ENCODE measurements at regions not wholly inside any gene's neighbourhood (a gene's known extent, or its start where the extent isn't known, plus 50 kb on each side); places are given as distances from the start of the nearest gene placed in this dataset.
"Not testable (repeated sequence)": the region's sequence is repeated elsewhere in the genome, so short reads cannot be mapped to it uniquely, and the experiment has no call there.

DNA sequence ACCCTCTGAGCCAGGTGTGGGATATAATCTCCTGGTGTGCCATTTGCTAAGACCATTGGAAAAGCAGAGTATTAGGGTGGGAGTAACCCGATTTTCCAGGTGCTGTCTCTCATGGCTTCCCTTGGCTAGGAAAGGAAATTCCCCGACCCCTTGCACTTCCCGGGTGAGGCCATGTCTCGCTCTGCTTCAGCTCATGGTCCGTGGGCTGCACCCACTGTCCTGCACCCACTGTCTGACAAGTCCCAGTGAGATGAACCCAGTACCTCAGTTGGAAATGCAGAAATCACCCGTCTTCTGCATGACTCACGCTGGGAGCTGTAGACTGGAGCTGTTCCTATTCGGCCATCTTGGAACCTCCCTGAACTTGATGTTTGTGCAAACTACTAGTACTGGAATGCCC lies 828.5 kb upstream of the CDH6 start:
- TF ChIP-seq, protein P1, sequence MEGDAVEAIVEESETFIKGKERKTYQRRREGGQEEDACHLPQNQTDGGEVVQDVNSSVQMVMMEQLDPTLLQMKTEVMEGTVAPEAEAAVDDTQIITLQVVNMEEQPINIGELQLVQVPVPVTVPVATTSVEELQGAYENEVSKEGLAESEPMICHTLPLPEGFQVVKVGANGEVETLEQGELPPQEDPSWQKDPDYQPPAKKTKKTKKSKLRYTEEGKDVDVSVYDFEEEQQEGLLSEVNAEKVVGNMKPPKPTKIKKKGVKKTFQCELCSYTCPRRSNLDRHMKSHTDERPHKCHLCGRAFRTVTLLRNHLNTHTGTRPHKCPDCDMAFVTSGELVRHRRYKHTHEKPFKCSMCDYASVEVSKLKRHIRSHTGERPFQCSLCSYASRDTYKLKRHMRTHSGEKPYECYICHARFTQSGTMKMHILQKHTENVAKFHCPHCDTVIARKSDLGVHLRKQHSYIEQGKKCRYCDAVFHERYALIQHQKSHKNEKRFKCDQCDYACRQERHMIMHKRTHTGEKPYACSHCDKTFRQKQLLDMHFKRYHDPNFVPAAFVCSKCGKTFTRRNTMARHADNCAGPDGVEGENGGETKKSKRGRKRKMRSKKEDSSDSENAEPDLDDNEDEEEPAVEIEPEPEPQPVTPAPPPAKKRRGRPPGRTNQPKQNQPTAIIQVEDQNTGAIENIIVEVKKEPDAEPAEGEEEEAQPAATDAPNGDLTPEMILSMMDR (IDR thresholded peaks at IDR 0.05; ENCODE audit: low read depth, low read length, poor library complexity, severe bottlenecking), result not testable (repeated sequence)
- not testable (repeated sequence) for TF ChIP-seq EZH2phosphoT487 (IDR thresholded peaks at IDR 0.05; ENCODE audit: borderline replicate concordance, low read length)
